GM23248 (cell line): ENCODE measurements at regions not wholly inside any gene's neighbourhood (a gene's known extent, or its start where the extent isn't known, plus 50 kb on each side); places are given as distances from the start of the nearest gene placed in this dataset.

Experiments used
- EZH2 ChIP-seq: fragments of 200-600 bp; sonication (generic); IDR thresholded peaks from 2 replicates; pipeline ENCODE4 v1.6.1; 2018; ENCODE audit warnings: antibody characterized with exemption, mild to moderate bottlenecking; ENCODE audit not compliant: insufficient read depth, poor library complexity, severe bottlenecking
- EZH2phosphoT487 ChIP-seq: fragments of 200-600 bp; sonication (generic); IDR thresholded peaks from 2 replicates; pipeline ENCODE4 v1.6.1; 2018; ENCODE audit warnings: antibody characterized with exemption, moderate library complexity, mild to moderate bottlenecking, low read depth; ENCODE audit not compliant: insufficient read depth

DNA sequence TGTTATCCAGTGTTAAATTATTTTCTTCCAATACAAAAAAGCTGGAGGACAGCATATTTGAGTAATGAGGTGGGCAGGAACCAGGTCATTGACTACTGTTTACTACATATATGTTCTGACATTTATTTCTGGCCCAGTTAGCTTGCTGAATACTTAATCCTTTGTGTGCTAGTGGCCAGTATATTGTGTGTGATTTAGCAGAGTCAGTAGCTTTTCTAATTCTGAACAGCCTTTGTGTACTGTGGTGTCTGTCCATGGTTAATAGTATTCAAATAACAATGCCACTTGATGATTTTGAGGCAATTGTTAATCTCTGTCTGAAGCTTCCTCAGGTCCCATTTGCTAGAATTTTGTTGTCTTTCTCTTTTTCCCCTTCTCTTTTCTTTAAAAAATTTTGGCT, 286.5 kb upstream of the E2F7 start:
- TF ChIP-seq EZH2phosphoT487 (no peak), EZH2 (no peak)
